Loucy (cell line): ENCODE measurements at regions not wholly inside any gene's neighbourhood (a gene's known extent, or its start where the extent isn't known, plus 50 kb on each side); places are given as distances from the start of the nearest gene placed in this dataset.

ENCODE experiments used
- H2AFZ ChIP-seq: fragments of 200-600 bp; sonication (generic); 2 replicates; pipeline ENCODE4 v1.6.0; 2016; ENCODE audit warnings: antibody characterized with exemption, mild to moderate bottlenecking, low read length, moderate library complexity
- H3F3A ChIP-seq: fragments of 200-600 bp; 2 replicates; pipeline ENCODE4 v1.6.0; 2016; ENCODE audit warnings: antibody characterized with exemption, low read depth, mild to moderate bottlenecking
- H3K27me3 ChIP-seq: fragments of 200-600 bp; sonication (generic); 2 replicates; pipeline ENCODE4 v1.6.1; 2014; ENCODE audit warnings: low read length, mild to moderate bottlenecking; ENCODE audit not compliant: insufficient read depth, poor library complexity, severe bottlenecking
- H3K36me3 ChIP-seq: fragments of 200-600 bp; sonication (generic); 2 replicates; pipeline ENCODE4 v1.6.1; 2016; ENCODE audit warnings: low read length; ENCODE audit not compliant: insufficient read depth
- H3K4me1 ChIP-seq: fragments of 200-600 bp; sonication (generic); 2 replicates; pipeline ENCODE4 v1.5.1; 2014; ENCODE audit warnings: low read length, mild to moderate bottlenecking; ENCODE audit not compliant: insufficient read depth, poor library complexity, severe bottlenecking
- H3K4me2 ChIP-seq: fragments of 200-600 bp; sonication (generic); 2 replicates; pipeline ENCODE4 v1.6.0; 2014; ENCODE audit warnings: antibody characterized with exemption, low read length, low read depth, mild to moderate bottlenecking; ENCODE audit not compliant: poor library complexity, severe bottlenecking
- H3K4me3 ChIP-seq: fragments of 200-600 bp; sonication (generic); 2 replicates; pipeline ENCODE4 v1.5.1; 2014; ENCODE audit warnings: low read length, mild to moderate bottlenecking, mixed read lengths; ENCODE audit not compliant: poor library complexity, severe bottlenecking
- H3K79me2 ChIP-seq: fragments of 200-600 bp; sonication (generic); 2 replicates; pipeline ENCODE4 v1.6.1; 2014; ENCODE audit warnings: low read length; ENCODE audit not compliant: insufficient read depth
- H3K9ac ChIP-seq: fragments of 200-600 bp; sonication (generic); 2 replicates; pipeline ENCODE4 v1.6.0; 2014; ENCODE audit warnings: mild to moderate bottlenecking, low read depth, low read length, moderate library complexity; ENCODE audit not compliant: poor library complexity, severe bottlenecking
- H3K9me2 ChIP-seq: fragments of 200-600 bp; sonication (generic); replicated peaks from 2 replicates; pipeline ENCODE4 v1.6.1; 2016; ENCODE audit warnings: low read depth, low read length, mixed read lengths
- H3K9me3 ChIP-seq: fragments of 200-600 bp; sonication (generic); 2 replicates; pipeline ENCODE4 v1.6.1; 2014; ENCODE audit warnings: mild to moderate bottlenecking, antibody characterized with exemption, low read length, low read depth; ENCODE audit not compliant: insufficient read depth
- H4K20me1 ChIP-seq: fragments of 200-600 bp; sonication (generic); 2 replicates; pipeline ENCODE4 v1.6.0; 2014; ENCODE audit warnings: antibody characterized with exemption, low read length, mild to moderate bottlenecking; ENCODE audit not compliant: insufficient read depth, poor library complexity, severe bottlenecking
- EZH2phosphoT487 ChIP-seq: fragments of 200-600 bp; IDR thresholded peaks from 2 replicates; pipeline ENCODE4 v1.6.1; 2018; ENCODE audit warnings: antibody characterized with exemption, mild to moderate bottlenecking, moderate library complexity, borderline replicate concordance
- TF ChIP-seq, protein P1 (sequence below): fragments of 200-600 bp; sonication (generic); conservative IDR thresholded peaks from 2 replicates; pipeline ENCODE4 v1.5.1; 2014; ENCODE audit warnings: mild to moderate bottlenecking, antibody characterized with exemption, low read length

DNA sequence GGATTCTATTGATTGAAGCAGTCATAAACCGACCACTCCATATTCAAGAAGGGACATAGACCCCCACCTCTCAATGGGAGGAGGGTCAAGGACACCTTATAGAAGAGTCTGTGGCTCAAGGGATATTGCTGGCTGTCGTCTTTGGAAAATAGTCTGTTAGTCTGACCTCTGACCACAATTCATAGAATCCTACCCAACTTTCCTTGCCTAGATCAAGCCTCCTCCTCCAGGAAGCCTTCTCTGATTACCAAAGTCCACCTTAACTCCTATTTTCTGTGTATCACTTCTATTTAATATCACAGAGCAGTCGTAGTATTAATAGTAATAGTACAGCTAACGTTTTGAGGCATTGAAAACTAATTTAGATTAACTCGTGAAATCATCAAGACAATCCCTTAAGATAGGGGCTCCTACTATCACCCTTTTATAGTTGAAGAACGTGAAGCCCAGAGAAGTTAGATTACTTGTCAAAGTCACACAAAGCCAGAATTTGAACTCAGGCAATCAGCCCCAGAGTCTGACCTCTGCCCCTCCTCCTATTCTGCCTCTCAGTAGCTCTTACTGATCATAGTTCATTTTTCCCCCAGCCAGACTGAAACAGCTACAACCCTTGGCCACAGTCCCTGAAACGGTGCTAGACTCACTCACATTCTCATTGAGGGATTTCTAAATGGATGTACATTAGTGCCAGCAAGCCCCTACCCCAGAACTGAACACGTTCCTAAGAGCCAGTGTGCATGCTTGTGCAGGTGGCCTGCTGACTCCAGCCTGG, 636.6 kb downstream of the MID1IP1 start:
- no peaks in the 10 kb centered on the region for H3K9me2 ChIP-seq
- peaks cover 27% of the 10 kb centered on the region for H3K4me1 ChIP-seq
- H3K4me3 ChIP-seq, result no peak overlapping the region
- no peak overlapping the region for H2AFZ ChIP-seq
- no peak overlapping the region for H3K9ac ChIP-seq
- no peaks in the 10 kb centered on the region for H3K36me3 ChIP-seq
- no peaks in the 10 kb centered on the region for H3F3A ChIP-seq
- H4K20me1 ChIP-seq, result no peaks in the 10 kb centered on the region
- H3K27me3 ChIP-seq, result no peaks in the 10 kb centered on the region
- no peaks in the 10 kb centered on the region for H3K79me2 ChIP-seq
- H3K9me3 ChIP-seq, result no peaks in the 10 kb centered on the region
- H3K4me2 ChIP-seq, result no peak overlapping the region
- TF ChIP-seq, protein P1, sequence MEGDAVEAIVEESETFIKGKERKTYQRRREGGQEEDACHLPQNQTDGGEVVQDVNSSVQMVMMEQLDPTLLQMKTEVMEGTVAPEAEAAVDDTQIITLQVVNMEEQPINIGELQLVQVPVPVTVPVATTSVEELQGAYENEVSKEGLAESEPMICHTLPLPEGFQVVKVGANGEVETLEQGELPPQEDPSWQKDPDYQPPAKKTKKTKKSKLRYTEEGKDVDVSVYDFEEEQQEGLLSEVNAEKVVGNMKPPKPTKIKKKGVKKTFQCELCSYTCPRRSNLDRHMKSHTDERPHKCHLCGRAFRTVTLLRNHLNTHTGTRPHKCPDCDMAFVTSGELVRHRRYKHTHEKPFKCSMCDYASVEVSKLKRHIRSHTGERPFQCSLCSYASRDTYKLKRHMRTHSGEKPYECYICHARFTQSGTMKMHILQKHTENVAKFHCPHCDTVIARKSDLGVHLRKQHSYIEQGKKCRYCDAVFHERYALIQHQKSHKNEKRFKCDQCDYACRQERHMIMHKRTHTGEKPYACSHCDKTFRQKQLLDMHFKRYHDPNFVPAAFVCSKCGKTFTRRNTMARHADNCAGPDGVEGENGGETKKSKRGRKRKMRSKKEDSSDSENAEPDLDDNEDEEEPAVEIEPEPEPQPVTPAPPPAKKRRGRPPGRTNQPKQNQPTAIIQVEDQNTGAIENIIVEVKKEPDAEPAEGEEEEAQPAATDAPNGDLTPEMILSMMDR, result no peak
- TF ChIP-seq EZH2phosphoT487, result no peak

GRCh38 chrX:39438603-39439602, 637.6 kb downstream of the MID1IP1 start:
- peaks cover 32% of the 10 kb centered on the region for H3K4me1 ChIP-seq
- H3K27me3 ChIP-seq, result no peaks in the 10 kb centered on the region
- no peaks in the 10 kb centered on the region for H3K9me3 ChIP-seq
- H2AFZ ChIP-seq, result no peak overlapping the region
- no peak overlapping the region for H3K9ac ChIP-seq
- no peak overlapping the region for H3K4me3 ChIP-seq
- H4K20me1 ChIP-seq, result no peaks in the 10 kb centered on the region
- no peaks in the 10 kb centered on the region for H3K79me2 ChIP-seq
- no peaks in the 10 kb centered on the region for H3K36me3 ChIP-seq
- no peaks in the 10 kb centered on the region for H3F3A ChIP-seq
- H3K4me2 ChIP-seq, result no peak overlapping the region
- TF ChIP-seq, protein P1, result peak; percentile 45
- no peak for TF ChIP-seq EZH2phosphoT487
- no peaks in the 10 kb centered on the region for H3K9me2 ChIP-seq

DNA sequence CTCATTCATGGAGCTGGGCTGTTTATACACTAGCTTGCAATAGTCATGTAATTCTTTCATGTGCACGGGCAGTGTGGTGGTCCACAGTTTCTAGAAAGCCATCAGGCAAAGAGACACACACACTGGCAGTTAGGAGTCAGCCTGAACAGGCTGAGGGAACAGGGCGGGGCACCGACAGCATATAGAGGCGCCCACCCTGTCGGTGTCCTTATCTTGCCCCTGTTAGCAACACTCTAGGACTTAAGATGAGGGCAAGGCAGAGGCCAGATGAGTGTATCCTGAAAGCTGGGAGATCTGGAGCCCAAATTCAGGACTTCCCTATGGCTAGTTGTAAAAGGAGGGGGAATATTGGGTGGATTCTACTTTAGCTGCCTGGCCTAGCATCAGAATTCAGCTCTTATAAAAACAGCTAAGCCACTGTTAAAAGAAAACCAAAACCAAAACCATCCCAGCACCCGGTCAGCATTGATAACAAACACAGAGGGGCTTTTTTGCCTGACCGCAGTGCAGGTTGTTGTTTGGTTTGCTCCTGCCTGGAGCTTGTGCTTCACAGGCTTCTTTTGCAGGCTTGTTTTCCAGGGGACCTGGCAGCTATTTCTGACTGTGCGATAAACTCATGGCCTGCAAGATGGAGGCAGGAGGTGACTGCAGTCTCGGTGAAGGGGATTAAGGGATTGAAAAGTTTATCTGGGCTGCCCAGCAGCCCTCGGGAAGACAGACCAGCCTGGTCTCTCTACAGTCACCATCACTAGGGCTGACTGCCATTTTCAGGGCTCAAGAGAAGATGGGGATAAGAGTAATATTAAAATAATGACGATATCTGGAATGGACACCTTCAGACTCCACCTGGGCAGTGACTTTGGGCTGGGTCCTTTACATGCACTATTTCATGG, 638.9 kb downstream of the MID1IP1 start:
- H3K79me2 ChIP-seq, result no peaks in the 10 kb centered on the region
- H3K4me1 ChIP-seq, result peaks cover 32% of the 10 kb centered on the region
- H3K9me3 ChIP-seq, result no peaks in the 10 kb centered on the region
- H2AFZ ChIP-seq, result no peak overlapping the region
- no peaks in the 10 kb centered on the region for H4K20me1 ChIP-seq
- TF ChIP-seq EZH2phosphoT487, result no peak
- TF ChIP-seq, protein P1, result no peak
- H3K27me3 ChIP-seq, result no peaks in the 10 kb centered on the region
- H3K9me2 ChIP-seq, result no peaks in the 10 kb centered on the region
- H3K36me3 ChIP-seq, result no peaks in the 10 kb centered on the region
- H3F3A ChIP-seq, result no peaks in the 10 kb centered on the region
- no peak overlapping the region for H3K4me3 ChIP-seq
- peak overlapping the region; percentile 31 for H3K4me2 ChIP-seq
- H3K9ac ChIP-seq, result no peak overlapping the region
